ENCODE measurements at regions not wholly inside any gene's neighbourhood (a gene's known extent, or its start where the extent isn't known, plus 50 kb on each side); places are given as distances from the start of the nearest gene placed in this dataset.
"Not testable (repeated sequence)": the region's sequence is repeated elsewhere in the genome, so short reads cannot be mapped to it uniquely, and the experiment has no call there.

- no peak for DNase-seq (ENCODE audit: low read depth)
These were observed 159.0 kb upstream of the CXCL13 start for GRCh38 chr4:77446601-77447000.

- no peak for DNase-seq (ENCODE audit: low read depth)
These were observed 156.4 kb upstream of the CXCL13 start for GRCh38 chr4:77449171-77449570.

- no peak for DNase-seq (ENCODE audit: low read depth)
These were observed 155.6 kb upstream of the CXCL13 start for GRCh38 chr4:77450006-77450405.

GRCh38 chr4:77451530-77451929 is 154.1 kb upstream of the CXCL13 start:
- DNase-seq (ENCODE audit: low read depth): no peak

- not testable (repeated sequence) for DNase-seq (ENCODE audit: low read depth)
These were observed 153.5 kb upstream of the CXCL13 start for GRCh38 chr4:77452117-77452516.

GRCh38 chr4:77453911-77454310 is 151.7 kb upstream of the CXCL13 start:
- DNase-seq (ENCODE audit: low read depth): peak; percentile 4

GRCh38 chr4:77454858-77455257 is 150.8 kb upstream of the CXCL13 start:
- DNase-seq (ENCODE audit: low read depth): peak; percentile 3

- DNase-seq (ENCODE audit: low read depth): not testable (repeated sequence)
These were observed 141.5 kb upstream of the CXCL13 start for GRCh38 chr4:77464100-77464499.

GRCh38 chr4:77465271-77465670 is 140.3 kb upstream of the CXCL13 start:
- DNase-seq (ENCODE audit: low read depth): peak; percentile 30

- DNase-seq (ENCODE audit: low read depth): no peak
These were observed 139.2 kb upstream of the CXCL13 start for GRCh38 chr4:77466430-77466829.

- DNase-seq (ENCODE audit: low read depth): no peak
These were observed 133.7 kb upstream of the CXCL13 start for GRCh38 chr4:77471821-77472495.

- DNase-seq (ENCODE audit: low read depth): peak; percentile 8
These were observed 132.1 kb upstream of the CXCL13 start for GRCh38 chr4:77473509-77473908.

- peak; percentile 34 for DNase-seq (ENCODE audit: low read depth)
These were observed 123.8 kb upstream of the CXCL13 start for GRCh38 chr4:77481856-77482255.

GRCh38 chr4:77488882-77489281 is 116.7 kb upstream of the CXCL13 start:
- DNase-seq (ENCODE audit: low read depth): no peak

GRCh38 chr4:77493120-77493752 is 112.4 kb upstream of the CXCL13 start:
- DNase-seq (ENCODE audit: low read depth): no peak

GRCh38 chr4:77493829-77494551 is 111.6 kb upstream of the CXCL13 start:
- DNase-seq (ENCODE audit: low read depth): peak; percentile 34

- no peak for DNase-seq (ENCODE audit: low read depth)
These were observed 109.2 kb upstream of the CXCL13 start for GRCh38 chr4:77496457-77496856.

GRCh38 chr4:77500801-77501200 is 104.8 kb upstream of the CXCL13 start:
- peak; percentile 67 for DNase-seq (ENCODE audit: low read depth)

- DNase-seq (ENCODE audit: low read depth): no peak
These were observed 104.4 kb upstream of the CXCL13 start for GRCh38 chr4:77501240-77501639.

- DNase-seq (ENCODE audit: low read depth): peak; percentile 25
These were observed 103.8 kb upstream of the CXCL13 start for GRCh38 chr4:77501851-77502250.

- no peak for DNase-seq (ENCODE audit: low read depth)
These were observed 101.2 kb upstream of the CXCL13 start for GRCh38 chr4:77504407-77504806.

GRCh38 chr4:77505275-77505957 is 100.2 kb upstream of the CXCL13 start:
- no peak for DNase-seq (ENCODE audit: low read depth)

GRCh38 chr4:77505958-77506319 is 99.7 kb upstream of the CXCL13 start:
- no peak for DNase-seq (ENCODE audit: low read depth)
